CD14-positive monocyte (primary cell): ENCODE measurements at regions not wholly inside any gene's neighbourhood (a gene's known extent, or its start where the extent isn't known, plus 50 kb on each side); places are given as distances from the start of the nearest gene placed in this dataset.

Source experiments
- DNase-seq, 3 donors: peaks; one replicate each; pipeline ENCODE4 v3.0.0-alpha.2; 2011 to 2022
- H2AFZ ChIP-seq: 2 replicates; pipeline ENCODE4 v1.6.0; 2012; ENCODE audit warnings: mild to moderate bottlenecking, low read depth, low read length, inconsistent platforms; ENCODE audit not compliant: insufficient read depth, poor library complexity, severe bottlenecking
- H3K27ac ChIP-seq, 2 donors: 1 replicate in 1 of 2; 2 replicates in 1 of 2; pipeline ENCODE4 v1.5.1; 2012 to 2013; ENCODE audit warnings: low read length in 2 of 2, control low read depth in 1 of 2, inconsistent platforms in 1 of 2, low read depth in 1 of 2, mild to moderate bottlenecking in 1 of 2
- H3K27me3 ChIP-seq, 2 donors: one replicate each; pipeline versions ENCODE4 v1.6.0 to v1.6.1; 2011 to 2013; ENCODE audit warnings: low read length in 2 of 2; ENCODE audit not compliant: control insufficient read depth in 2 of 2, insufficient read depth in 2 of 2
- H3K36me3 ChIP-seq, 2 donors: replicated peaks in 1 of 2; 1 replicate in 1 of 2; 2 replicates in 1 of 2; pipeline versions ENCODE4 v1.5.1 to v1.6.1; 2012 to 2013; ENCODE audit warnings: low read length in 2 of 2, control low read depth in 1 of 2, inconsistent platforms in 1 of 2, mild to moderate bottlenecking in 1 of 2; ENCODE audit not compliant: insufficient read depth in 2 of 2, control insufficient read depth in 1 of 2
- H3K4me1 ChIP-seq, 2 donors: 1 replicate in 1 of 2; 2 replicates in 1 of 2; pipeline versions ENCODE4 v1.5.1 to v1.6.1; 2012 to 2013; ENCODE audit warnings: low read length in 2 of 2, control low read depth in 1 of 2, inconsistent platforms in 1 of 2, mild to moderate bottlenecking in 1 of 2, moderate library complexity in 1 of 2; ENCODE audit not compliant: insufficient read depth in 2 of 2, control insufficient read depth in 1 of 2
- H3K4me2 ChIP-seq: replicated peaks from 2 replicates; pipeline ENCODE3; 2012; ENCODE audit warnings: low read length, moderate library complexity, mild to moderate bottlenecking; ENCODE audit not compliant: poor library complexity, severe bottlenecking; ENCODE audit errors: extremely low read depth
- H3K4me3 ChIP-seq, 3 experiments: fragments of 200-600 bp in 1 of 3; sonication (generic) in 1 of 3; replicated peaks in 1 of 3; 1 replicate in 2 of 3; 2 replicates in 1 of 3; pipeline ENCODE4 v1.5.1; 2011 to 2013; ENCODE audit warnings: low read length in 3 of 3, mild to moderate bottlenecking in 3 of 3, control low read depth in 2 of 3, low read depth in 2 of 3, inconsistent platforms in 1 of 3, moderate library complexity in 1 of 3
- H3K79me2 ChIP-seq: 2 replicates; pipeline ENCODE4 v1.6.0; 2012; ENCODE audit warnings: mild to moderate bottlenecking, control low read depth, inconsistent platforms, low read length, moderate library complexity; ENCODE audit not compliant: insufficient read depth
- H3K9ac ChIP-seq: 2 replicates; pipeline ENCODE4 v1.6.0; 2017; ENCODE audit warnings: low read length, mild to moderate bottlenecking; ENCODE audit not compliant: insufficient read depth, poor library complexity, severe bottlenecking
- H3K9me3 ChIP-seq, 2 donors: replicated peaks in 1 of 2; 1 replicate in 1 of 2; 2 replicates in 1 of 2; pipeline versions ENCODE4 v1.5.1 to v1.6.1; 2012 to 2013; ENCODE audit warnings: low read length in 2 of 2, control low read depth in 1 of 2; ENCODE audit not compliant: control insufficient read depth in 1 of 2, insufficient read depth in 1 of 2
- H4K20me1 ChIP-seq: 2 replicates; pipeline ENCODE4 v1.6.0; 2012; ENCODE audit warnings: mild to moderate bottlenecking, low read length, control low read depth, moderate library complexity; ENCODE audit not compliant: insufficient read depth
- H3K27ac Mint-ChIP-seq, 7 donors: one replicate each; pipeline ENCODE4 v1.8.0; 2020; ENCODE audit warnings: mild to moderate bottlenecking in 7 of 7, mixed read lengths in 7 of 7, moderate library complexity in 6 of 7, inconsistent platforms in 2 of 7
- H3K27me3 Mint-ChIP-seq, 3 donors: one replicate each; pipeline ENCODE4 v1.8.0; 2021 to 2022; ENCODE audit warnings: low read depth in 3 of 3, mild to moderate bottlenecking in 3 of 3, mixed read lengths in 3 of 3, moderate library complexity in 3 of 3, inconsistent platforms in 1 of 3
- H3K36me3 Mint-ChIP-seq, 2 donors: one replicate each; pipeline ENCODE4 v1.8.0; 2020; ENCODE audit warnings: mixed read lengths in 2 of 2, inconsistent platforms in 1 of 2, mild to moderate bottlenecking in 1 of 2
- H3K4me1 Mint-ChIP-seq: one replicate; pipeline ENCODE4 v1.8.0; 2020; ENCODE audit warnings: mild to moderate bottlenecking, mixed read lengths
- H3K4me3 Mint-ChIP-seq, 2 donors: one replicate each; pipeline ENCODE4 v1.8.0; 2020; ENCODE audit warnings: mild to moderate bottlenecking in 2 of 2, mixed read lengths in 2 of 2, moderate library complexity in 1 of 2
- H3K9me3 Mint-ChIP-seq, 7 donors: one replicate each; pipeline ENCODE4 v1.8.0; 2020 to 2022; ENCODE audit warnings: mixed read lengths in 7 of 7, mild to moderate bottlenecking in 6 of 7, moderate library complexity in 6 of 7, inconsistent platforms in 2 of 7
- WGBS: methylation state at CpG from one replicate; pipeline ENCODE4 v1.1.5; 2013; ENCODE audit warnings: missing lambda C conversion rate; ENCODE audit not compliant: insufficient coverage; 5-methylcytosine and 5-hydroxymethylcytosine counted together
- intact Hi-C, 2 donors: fragments of 100-400 bp; cut with micrococcal nuclease; formaldehyde crosslinking; loops; one replicate each; pipeline versions ENCODE4 v1.15.0 to v1.15.1; 2023
- TF ChIP-seq, protein P1 (sequence below): fragments of 200-600 bp; IDR thresholded peaks from one replicate; pipeline ENCODE4 v1.8.0; 2022; ENCODE audit warnings: antibody characterized with exemption, mild to moderate bottlenecking

DNA sequence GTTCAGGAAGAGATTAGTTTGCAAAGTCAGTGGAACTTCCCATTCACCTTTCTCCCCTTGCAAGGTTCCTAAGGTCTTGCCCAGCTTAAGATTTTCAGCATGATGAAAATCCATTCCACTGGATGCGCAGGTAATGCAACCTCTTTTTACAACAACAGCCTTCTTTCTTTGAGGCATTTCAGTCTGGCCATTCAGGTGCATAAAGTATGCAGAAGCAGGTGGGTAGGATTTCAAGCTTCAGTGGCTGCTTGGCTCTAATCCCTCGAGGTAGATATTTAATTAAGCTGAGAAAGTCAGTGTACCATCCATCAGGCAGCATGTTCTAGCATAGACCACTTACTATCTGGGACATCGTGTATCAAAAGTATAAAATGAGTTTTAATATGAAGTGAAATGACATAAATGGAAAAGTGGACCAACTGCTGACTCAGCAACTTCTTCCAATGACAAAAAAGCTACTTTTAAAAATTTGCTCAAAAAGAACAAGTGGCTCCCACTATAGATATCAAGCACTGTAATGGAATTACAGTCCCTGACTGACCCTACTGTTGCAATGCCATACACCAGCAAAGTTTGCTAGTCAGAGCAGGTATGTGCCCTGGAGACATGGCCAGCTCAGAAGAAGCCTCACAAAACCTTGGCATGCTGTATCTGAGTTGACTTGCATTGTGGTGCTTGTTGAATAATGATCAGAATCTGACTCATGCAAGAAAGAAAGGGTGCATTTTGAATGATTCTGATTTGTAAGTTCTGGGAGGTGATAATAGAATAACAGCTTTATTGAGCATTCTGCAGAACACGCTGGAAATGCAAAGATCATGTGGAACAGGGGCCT, 459.9 kb upstream of the MCTP2 start:
- Histone ChIP-seq H3K36me3 (no peaks in the 10 kb centered on the region), H3K27ac (no peak overlapping the region), H3K27me3 (no peaks in the 10 kb centered on the region), H3K4me1 (no peaks in the 10 kb centered on the region), H3K79me2 (no peaks in the 10 kb centered on the region), H3K9me3 (peaks cover 0 to 6% of the 10 kb centered on the region in 2 donors), H2AFZ (no peak overlapping the region), H3K4me2 (no peak overlapping the region), H3K4me3 (no peak overlapping the region), H3K9ac (no peak overlapping the region), H4K20me1 (no peaks in the 10 kb centered on the region)
- 90% methylated on average over 2 of the region's 4 CpGs for WGBS
- Mint-ChIP-seq H3K36me3 (no peaks in the 10 kb centered on the region), H3K4me3 (no peak overlapping the region), H3K27ac (no peak overlapping the region), H3K9me3 (peaks cover 5 to 15% (median 8%) of the 10 kb centered on the region in 7 donors), H3K27me3 (peaks cover 0 to 1% (median 0%) of the 10 kb centered on the region in 3 donors), H3K4me1 (no peaks in the 10 kb centered on the region)
- TF ChIP-seq, protein P1, sequence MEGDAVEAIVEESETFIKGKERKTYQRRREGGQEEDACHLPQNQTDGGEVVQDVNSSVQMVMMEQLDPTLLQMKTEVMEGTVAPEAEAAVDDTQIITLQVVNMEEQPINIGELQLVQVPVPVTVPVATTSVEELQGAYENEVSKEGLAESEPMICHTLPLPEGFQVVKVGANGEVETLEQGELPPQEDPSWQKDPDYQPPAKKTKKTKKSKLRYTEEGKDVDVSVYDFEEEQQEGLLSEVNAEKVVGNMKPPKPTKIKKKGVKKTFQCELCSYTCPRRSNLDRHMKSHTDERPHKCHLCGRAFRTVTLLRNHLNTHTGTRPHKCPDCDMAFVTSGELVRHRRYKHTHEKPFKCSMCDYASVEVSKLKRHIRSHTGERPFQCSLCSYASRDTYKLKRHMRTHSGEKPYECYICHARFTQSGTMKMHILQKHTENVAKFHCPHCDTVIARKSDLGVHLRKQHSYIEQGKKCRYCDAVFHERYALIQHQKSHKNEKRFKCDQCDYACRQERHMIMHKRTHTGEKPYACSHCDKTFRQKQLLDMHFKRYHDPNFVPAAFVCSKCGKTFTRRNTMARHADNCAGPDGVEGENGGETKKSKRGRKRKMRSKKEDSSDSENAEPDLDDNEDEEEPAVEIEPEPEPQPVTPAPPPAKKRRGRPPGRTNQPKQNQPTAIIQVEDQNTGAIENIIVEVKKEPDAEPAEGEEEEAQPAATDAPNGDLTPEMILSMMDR = no peak
- DNase-seq = no peak
- intact Hi-C loops = no loop called here

GRCh38 chr15:93770788-93771187, 460.6 kb upstream of the MCTP2 start:
- DNase-seq = no peak
- Mint-ChIP-seq H3K9me3 (peaks cover 5 to 15% (median 8%) of the 10 kb centered on the region in 7 donors), H3K27me3 (peaks cover 0 to 1% (median 0%) of the 10 kb centered on the region in 3 donors), H3K36me3 (no peaks in the 10 kb centered on the region), H3K27ac (no peak overlapping the region), H3K4me1 (no peaks in the 10 kb centered on the region), H3K4me3 (no peak overlapping the region)
- intact Hi-C loops = no loop called here
- Histone ChIP-seq H3K9me3 (peaks cover 0 to 6% of the 10 kb centered on the region in 2 donors), H3K36me3 (no peaks in the 10 kb centered on the region), H3K4me1 (no peaks in the 10 kb centered on the region), H3K27me3 (no peaks in the 10 kb centered on the region), H3K4me2 (no peak overlapping the region), H3K27ac (no peak overlapping the region), H3K79me2 (no peaks in the 10 kb centered on the region), H2AFZ (no peak overlapping the region), H3K9ac (no peak overlapping the region), H3K4me3 (no peak overlapping the region), H4K20me1 (no peaks in the 10 kb centered on the region)
- no CpG with 5 or more reads among the region's 1 CpG for WGBS
- TF ChIP-seq, protein P1 = no peak
